ENCODE measurements at regions not wholly inside any gene's neighbourhood (a gene's known extent, or its start where the extent isn't known, plus 50 kb on each side); places are given as distances from the start of the nearest gene placed in this dataset.

- H3K4me3 ChIP-seq (ENCODE audit: low read depth, poor library complexity, severe bottlenecking) = no peak overlapping the region
- DNase-seq (ENCODE audit: low spot score in 2 of 2) = no peak
- WGBS, 2 donors = 84 to 85% methylated on average over 3 of the region's 3 CpGs
- intact Hi-C loops (cut with DNase I; ENCODE audit: low total_unique reads) = no loop called here
- TF ChIP-seq POLR2A (IDR thresholded peaks at IDR 0.05) (no peak), CTCF (IDR thresholded peaks at IDR 0.05) (no peak)
These were observed 130.8 kb upstream of the SFRP2 start for GRCh38 chr4:153919667-153920066.

- no peak for TF ChIP-seq CTCF (IDR thresholded peaks at IDR 0.05)
- intact Hi-C loops (cut with DNase I; ENCODE audit: low total_unique reads) = no loop called here
- 70 to 75% methylated on average over 5 of the region's 5 CpGs for WGBS, 2 donors
- DNase-seq (ENCODE audit: low spot score in 2 of 2) = no peak
- no peak overlapping the region for H3K4me3 ChIP-seq (ENCODE audit: low read depth, poor library complexity, severe bottlenecking)
These were observed 127.4 kb upstream of the SFRP2 start for GRCh38 chr4:153916273-153916755.

DNA sequence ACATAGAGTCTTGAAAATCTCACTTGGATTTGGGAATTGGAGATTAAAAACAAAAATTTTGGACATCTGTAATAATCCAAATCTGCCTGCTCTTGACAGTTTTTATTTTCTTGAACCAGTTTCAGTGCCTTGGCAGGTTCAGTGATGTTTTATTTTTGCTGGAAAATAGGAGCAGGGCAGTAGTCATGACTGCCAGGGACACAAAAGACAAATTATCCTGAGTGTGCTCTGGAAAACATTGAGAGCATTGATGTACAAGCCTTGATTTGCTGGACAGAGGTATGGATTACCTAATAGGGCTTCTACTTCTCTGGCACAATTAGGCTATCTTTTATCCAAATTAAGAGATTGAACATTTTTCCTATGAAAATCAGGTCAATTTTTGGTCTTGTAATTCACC, 123.4 kb upstream of the SFRP2 start:
- intact Hi-C loops (cut with DNase I; ENCODE audit: low total_unique reads) = no loop called here
- TF ChIP-seq POLR2A (IDR thresholded peaks at IDR 0.05) (no peak), CTCF (IDR thresholded peaks at IDR 0.05) (no peak)
- H3K4me3 ChIP-seq (ENCODE audit: low read depth, poor library complexity, severe bottlenecking) = no peak overlapping the region
- no peak for DNase-seq (ENCODE audit: low spot score in 2 of 2)

DNA sequence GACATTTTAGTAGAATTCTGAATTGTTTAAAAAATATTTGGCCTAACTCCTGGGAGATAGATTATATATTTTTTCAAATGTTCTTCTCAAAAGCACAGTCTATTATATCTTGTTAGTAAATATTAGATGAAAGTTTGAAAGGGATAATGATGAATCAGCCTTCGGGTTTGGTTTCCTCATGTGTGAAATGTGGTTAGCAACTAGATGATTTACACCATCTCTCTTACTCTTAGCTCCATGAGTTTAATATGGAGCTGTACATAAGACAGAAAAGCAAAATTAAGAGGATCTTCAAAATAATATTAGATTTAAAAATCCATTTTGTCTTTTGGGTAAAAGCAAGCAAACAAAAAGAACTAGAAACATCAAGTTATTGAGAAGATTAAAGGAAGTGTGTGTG, 120.8 kb upstream of the SFRP2 start:
- 56 to 63% methylated on average over 1 of the region's 1 CpG for WGBS, 2 donors
- H3K4me3 ChIP-seq (ENCODE audit: low read depth, poor library complexity, severe bottlenecking) = no peak overlapping the region
- intact Hi-C loops (cut with DNase I; ENCODE audit: low total_unique reads) = no loop called here
- no peak for DNase-seq (ENCODE audit: low spot score in 2 of 2)
- TF ChIP-seq POLR2A (IDR thresholded peaks at IDR 0.05) (no peak), CTCF (IDR thresholded peaks at IDR 0.05) (no peak)

- no peak overlapping the region for H3K4me3 ChIP-seq (ENCODE audit: low read depth, poor library complexity, severe bottlenecking)
- no peak for DNase-seq (ENCODE audit: low spot score in 2 of 2)
- no peak for TF ChIP-seq POLR2A (IDR thresholded peaks at IDR 0.05)
- TF ChIP-seq CTCF (IDR thresholded peaks at IDR 0.05) = no peak
- intact Hi-C loops (cut with DNase I; ENCODE audit: low total_unique reads) = no loop called here
These were observed 117.3 kb upstream of the SFRP2 start for GRCh38 chr4:153906231-153906630.

- H3K4me3 ChIP-seq (ENCODE audit: low read depth, poor library complexity, severe bottlenecking) = no peak overlapping the region
- DNase-seq (ENCODE audit: low spot score in 2 of 2) = no peak
- WGBS, 2 donors = 37 to 61% methylated on average over 7 of the region's 7 CpGs
- intact Hi-C loops (cut with DNase I; ENCODE audit: low total_unique reads) = no loop called here
- TF ChIP-seq POLR2A (IDR thresholded peaks at IDR 0.05) (no peak), CTCF (IDR thresholded peaks at IDR 0.05) (no peak)
These were observed 116.3 kb upstream of the SFRP2 start for GRCh38 chr4:153905231-153905630.

All from lower leg skin (tissue), 4 donors.